Activated CD8-positive, alpha-beta T cell treated with anti-CD3 and anti-CD28 coated beads for 36 hours (primary cell): ENCODE measurements at regions not wholly inside any gene's neighbourhood (a gene's known extent, or its start where the extent isn't known, plus 50 kb on each side); places are given as distances from the start of the nearest gene placed in this dataset.
A peak's percentile ranks its signal among the peaks of the same experiment; 100 is the strongest.

Source experiments
- ATAC-seq: fragments of 200-7000 bp; cut with Tn5 transposase; one replicate; pipeline ENCODE4 v1.10.0; 2021; ENCODE audit warnings: mild to moderate bottlenecking, moderate library complexity
- CTCF ChIA-PET: fragments of 350-600 bp; sonication (Branson Sonifier 250); formaldehyde crosslinking; loops from one replicate; lab custom pipeline; 2021; ENCODE audit warnings: antibody characterized with exemption; lab: Charles Lee
- POLR2A ChIA-PET: fragments of 350-600 bp; sonication (Branson Sonifier 250); formaldehyde crosslinking; loops from one replicate; lab custom pipeline; 2021; ENCODE audit warnings: antibody characterized with exemption; lab: Charles Lee
- DNase-seq: peaks from one replicate; pipeline ENCODE4 v3.0.0-alpha.2; 2020
- H3K27ac Mint-ChIP-seq: one replicate; pipeline ENCODE4 v1.8.0; 2021; ENCODE audit warnings: mild to moderate bottlenecking, mixed read lengths
- H3K27me3 Mint-ChIP-seq: one replicate; pipeline ENCODE4 v1.8.0; 2021; ENCODE audit warnings: mixed read lengths
- H3K36me3 Mint-ChIP-seq: one replicate; pipeline ENCODE4 v1.8.0; 2021; ENCODE audit warnings: low read depth, mixed read lengths
- H3K4me1 Mint-ChIP-seq: one replicate; pipeline ENCODE4 v1.8.0; 2021; ENCODE audit warnings: low read depth, mixed read lengths
- H3K4me3 Mint-ChIP-seq: one replicate; pipeline ENCODE4 v1.8.0; 2021; ENCODE audit warnings: mild to moderate bottlenecking, moderate library complexity, mixed read lengths
- H3K9me3 Mint-ChIP-seq: one replicate; pipeline ENCODE4 v1.8.0; 2021; ENCODE audit warnings: mixed read lengths
- CTCF ChIP-seq: fragments of 200-600 bp; IDR thresholded peaks from one replicate; pipeline ENCODE4 v1.8.0; 2022; ENCODE audit warnings: antibody characterized with exemption, mild to moderate bottlenecking
- intact Hi-C: fragments of 100-400 bp; cut with micrococcal nuclease; formaldehyde crosslinking; loops from one replicate; pipeline ENCODE4 v1.10.0; 2022

GRCh38 chr2:188869550-188869949, 104.6 kb upstream of the COL3A1 start:
- ATAC-seq (no peak), DNase-seq (no peak)
- intact Hi-C loops, result no loop called here
- CTCF ChIA-PET, result no interaction called here
- Mint-ChIP-seq H3K4me1 (no peaks in the 10 kb centered on the region), H3K36me3 (no peaks in the 10 kb centered on the region), H3K27me3 (no peaks in the 10 kb centered on the region), H3K9me3 (no peaks in the 10 kb centered on the region), H3K27ac (no peak overlapping the region), H3K4me3 (no peak overlapping the region)
- no peak for TF ChIP-seq CTCF
- POLR2A ChIA-PET, result no interaction called here

GRCh38 chr2:188870289-188870688, 103.9 kb upstream of the COL3A1 start:
- intact Hi-C loops, result no loop called here
- H3K9me3 Mint-ChIP-seq, result no peaks in the 10 kb centered on the region
- ATAC-seq, result peak; percentile 79

GRCh38 chr2:188875104-188875503, 99.1 kb upstream of the COL3A1 start:
- ATAC-seq (no peak), DNase-seq (no peak)
- Mint-ChIP-seq H3K4me3 (no peak overlapping the region), H3K36me3 (no peaks in the 10 kb centered on the region), H3K9me3 (peaks cover 1% of the 10 kb centered on the region), H3K27me3 (no peaks in the 10 kb centered on the region), H3K27ac (no peak overlapping the region), H3K4me1 (no peaks in the 10 kb centered on the region)
- intact Hi-C loops, result no loop called here
- ChIA-PET CTCF (no interaction called here), POLR2A (no interaction called here)
- TF ChIP-seq CTCF, result no peak

More at GRCh38 chr2:188870289-188870688, 103.9 kb upstream of the COL3A1 start:
- ChIA-PET CTCF (no interaction called here), POLR2A (no interaction called here)
- no peak overlapping the region for H3K27ac Mint-ChIP-seq
- no peak for TF ChIP-seq CTCF
- DNase-seq, result peak; percentile 5
- H3K36me3 Mint-ChIP-seq, result no peaks in the 10 kb centered on the region
- no peaks in the 10 kb centered on the region for H3K27me3 Mint-ChIP-seq
- H3K4me3 Mint-ChIP-seq, result no peak overlapping the region
- no peaks in the 10 kb centered on the region for H3K4me1 Mint-ChIP-seq

GRCh38 chr2:188878716-188879115, 95.5 kb upstream of the COL3A1 start:
- no peak overlapping the region for H3K27ac Mint-ChIP-seq
- DNase-seq (no peak), ATAC-seq (no peak)
- intact Hi-C loops, result no loop called here
- ChIA-PET POLR2A (no interaction called here), CTCF (no interaction called here)
- H3K36me3 Mint-ChIP-seq, result no peaks in the 10 kb centered on the region
- peaks cover 1% of the 10 kb centered on the region for H3K9me3 Mint-ChIP-seq
- H3K27me3 Mint-ChIP-seq, result no peaks in the 10 kb centered on the region
- no peaks in the 10 kb centered on the region for H3K4me1 Mint-ChIP-seq
- no peak for TF ChIP-seq CTCF
- H3K4me3 Mint-ChIP-seq, result no peak overlapping the region

- H3K27ac Mint-ChIP-seq, result no peak overlapping the region
- DNase-seq (no peak), ATAC-seq (no peak)
- no peaks in the 10 kb centered on the region for H3K4me1 Mint-ChIP-seq
- peaks cover 1% of the 10 kb centered on the region for H3K9me3 Mint-ChIP-seq
- no peak for TF ChIP-seq CTCF
- intact Hi-C loops, result no loop called here
- H3K36me3 Mint-ChIP-seq, result no peaks in the 10 kb centered on the region
- H3K4me3 Mint-ChIP-seq, result no peak overlapping the region
- ChIA-PET CTCF (no interaction called here), POLR2A (no interaction called here)
- no peaks in the 10 kb centered on the region for H3K27me3 Mint-ChIP-seq
Measured at GRCh38 chr2:188880740-188881139, 93.4 kb upstream of the COL3A1 start.
